ENCODE measurements at regions not wholly inside any gene's neighbourhood (a gene's known extent, or its start where the extent isn't known, plus 50 kb on each side); places are given as distances from the start of the nearest gene placed in this dataset.

- DNase-seq (ENCODE audit: low read depth): no peak
Measured at GRCh38 chr3:105923140-105923539, 54.3 kb upstream of the CBLB start.

GRCh38 chr3:105927741-105928140, 58.9 kb upstream of the CBLB start:
- DNase-seq (ENCODE audit: low read depth): no peak

- no peak for DNase-seq (ENCODE audit: low read depth)
Measured at GRCh38 chr3:105930733-105931132, 61.9 kb upstream of the CBLB start.

GRCh38 chr3:105931500-105931899, 62.7 kb upstream of the CBLB start:
- no peak for DNase-seq (ENCODE audit: low read depth)

- no peak for DNase-seq (ENCODE audit: low read depth)
Measured at GRCh38 chr3:105933871-105934270, 65.1 kb upstream of the CBLB start.

- DNase-seq (ENCODE audit: low read depth): no peak
Measured at GRCh38 chr3:105938101-105938500, 69.3 kb upstream of the CBLB start.

GRCh38 chr3:105938806-105939205, 70.0 kb upstream of the CBLB start:
- no peak for DNase-seq (ENCODE audit: low read depth)

GRCh38 chr3:105944276-105944675, 75.5 kb upstream of the CBLB start:
- DNase-seq (ENCODE audit: low read depth): no peak

- no peak for DNase-seq (ENCODE audit: low read depth)
Measured at GRCh38 chr3:105944721-105945120, 75.9 kb upstream of the CBLB start.

GRCh38 chr3:105948101-105948500, 79.3 kb upstream of the CBLB start:
- DNase-seq (ENCODE audit: low read depth): no peak

- no peak for DNase-seq (ENCODE audit: low read depth)
Measured at GRCh38 chr3:105950881-105951600, 82.2 kb upstream of the CBLB start.

- DNase-seq (ENCODE audit: low read depth): no peak
Measured at GRCh38 chr3:105953831-105954230, 85.0 kb upstream of the CBLB start.

- DNase-seq (ENCODE audit: low read depth): no peak
Measured at GRCh38 chr3:105956306-105956705, 87.5 kb upstream of the CBLB start.

GRCh38 chr3:105957722-105958121, 88.9 kb upstream of the CBLB start:
- DNase-seq (ENCODE audit: low read depth): no peak

GRCh38 chr3:105958237-105959000, 89.6 kb upstream of the CBLB start:
- DNase-seq (ENCODE audit: low read depth): no peak

- DNase-seq (ENCODE audit: low read depth): no peak
Measured at GRCh38 chr3:105959851-105960250, 91.0 kb upstream of the CBLB start.

- DNase-seq (ENCODE audit: low read depth): no peak
Measured at GRCh38 chr3:105960381-105960780, 91.6 kb upstream of the CBLB start.

GRCh38 chr3:105963161-105963560, 94.3 kb upstream of the CBLB start:
- DNase-seq (ENCODE audit: low read depth): no peak

- no peak for DNase-seq (ENCODE audit: low read depth)
Measured at GRCh38 chr3:105965384-105965783, 96.6 kb upstream of the CBLB start.

GRCh38 chr3:105967117-105967516, 98.3 kb upstream of the CBLB start:
- DNase-seq (ENCODE audit: low read depth): no peak

GRCh38 chr3:105970283-105970682, 101.5 kb upstream of the CBLB start:
- no peak for DNase-seq (ENCODE audit: low read depth)

- DNase-seq (ENCODE audit: low read depth): no peak
Measured at GRCh38 chr3:105972069-105972468, 103.3 kb upstream of the CBLB start.

GRCh38 chr3:105974381-105974780, 105.6 kb upstream of the CBLB start:
- DNase-seq (ENCODE audit: low read depth): no peak

GRCh38 chr3:105976196-105976595, 107.4 kb upstream of the CBLB start:
- no peak for DNase-seq (ENCODE audit: low read depth)

Measured in stimulated activated CD8-positive, alpha-beta memory T cell treated with anti-CD3 and anti-CD28 coated beads, Interleukin-15, amount 100 ng/mL, for 24 hours (primary cell).